ENCODE measurements at regions not wholly inside any gene's neighbourhood (a gene's known extent, or its start where the extent isn't known, plus 50 kb on each side); places are given as distances from the start of the nearest gene placed in this dataset.

- no peak for DNase-seq
These were observed 59.0 kb upstream of the TNRC6C start for GRCh38 chr17:77899498-77899897.

GRCh38 chr17:77901481-77901880 lies 57.0 kb upstream of the TNRC6C start:
- DNase-seq = no peak

DNA sequence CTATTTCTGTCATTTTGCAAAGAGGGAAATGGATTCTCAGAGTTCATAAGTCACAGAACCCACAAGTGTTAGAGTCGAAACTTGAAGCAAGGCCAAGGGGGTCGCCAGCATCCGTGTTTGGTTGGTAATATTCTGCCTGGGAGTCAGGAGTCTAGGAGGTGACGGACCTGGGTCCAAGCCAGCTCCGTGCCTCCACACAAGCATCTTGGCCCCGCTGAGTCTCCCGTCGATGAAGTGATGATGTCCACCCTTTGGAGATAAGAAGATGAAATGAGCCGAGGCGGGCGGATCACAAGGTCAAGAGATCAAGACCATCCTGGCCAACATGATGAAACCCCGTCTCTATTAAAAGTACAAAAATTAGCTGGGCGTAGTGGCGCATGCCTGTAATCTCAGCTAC lies 53.2 kb upstream of the TNRC6C start:
- no peak for DNase-seq

DNA sequence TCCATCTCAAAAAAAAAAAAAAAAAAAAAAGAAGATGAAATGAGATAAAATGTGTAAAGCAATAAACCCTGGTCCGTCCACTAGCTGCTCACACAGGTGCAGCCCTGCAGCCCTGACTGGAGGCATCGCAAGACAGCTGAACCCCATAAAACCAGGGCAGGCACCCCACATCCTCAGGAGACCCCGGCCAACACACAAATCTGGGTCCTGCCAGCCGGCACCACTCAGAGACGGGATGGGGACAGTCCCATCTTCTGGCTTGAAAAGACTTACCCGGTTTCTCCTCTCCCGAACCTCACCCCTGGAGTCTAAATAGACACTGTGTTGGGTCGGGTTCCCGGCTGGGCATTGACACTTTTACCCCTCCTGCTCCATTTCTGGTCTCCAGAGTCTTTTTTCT lies 52.7 kb upstream of the TNRC6C start:
- DNase-seq = no peak

DNA sequence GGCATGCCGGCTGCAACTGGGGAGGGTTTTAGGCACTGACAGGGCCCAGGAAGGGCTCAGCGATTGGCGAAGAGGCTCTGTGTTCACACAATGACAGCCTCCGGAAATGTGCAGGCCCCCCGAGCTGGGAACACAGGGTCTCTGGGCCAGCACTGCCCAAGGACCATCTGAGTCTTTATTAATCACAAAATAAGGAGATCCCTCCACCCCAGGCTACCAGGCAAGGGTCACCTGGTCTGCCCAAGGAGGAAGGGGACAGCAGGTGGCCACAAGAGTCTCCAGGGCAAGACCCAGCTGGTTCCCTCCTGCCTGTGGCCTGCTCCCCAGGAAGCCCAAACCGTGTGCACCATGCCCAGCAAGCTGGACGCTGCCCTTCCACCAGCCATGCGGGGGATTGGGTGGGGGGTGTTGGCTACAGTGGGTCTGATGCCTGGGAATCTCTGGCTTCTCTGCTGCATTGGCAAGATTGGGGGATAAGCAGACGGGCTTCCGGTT lies 52.1 kb upstream of the TNRC6C start:
- no peak for DNase-seq

DNA sequence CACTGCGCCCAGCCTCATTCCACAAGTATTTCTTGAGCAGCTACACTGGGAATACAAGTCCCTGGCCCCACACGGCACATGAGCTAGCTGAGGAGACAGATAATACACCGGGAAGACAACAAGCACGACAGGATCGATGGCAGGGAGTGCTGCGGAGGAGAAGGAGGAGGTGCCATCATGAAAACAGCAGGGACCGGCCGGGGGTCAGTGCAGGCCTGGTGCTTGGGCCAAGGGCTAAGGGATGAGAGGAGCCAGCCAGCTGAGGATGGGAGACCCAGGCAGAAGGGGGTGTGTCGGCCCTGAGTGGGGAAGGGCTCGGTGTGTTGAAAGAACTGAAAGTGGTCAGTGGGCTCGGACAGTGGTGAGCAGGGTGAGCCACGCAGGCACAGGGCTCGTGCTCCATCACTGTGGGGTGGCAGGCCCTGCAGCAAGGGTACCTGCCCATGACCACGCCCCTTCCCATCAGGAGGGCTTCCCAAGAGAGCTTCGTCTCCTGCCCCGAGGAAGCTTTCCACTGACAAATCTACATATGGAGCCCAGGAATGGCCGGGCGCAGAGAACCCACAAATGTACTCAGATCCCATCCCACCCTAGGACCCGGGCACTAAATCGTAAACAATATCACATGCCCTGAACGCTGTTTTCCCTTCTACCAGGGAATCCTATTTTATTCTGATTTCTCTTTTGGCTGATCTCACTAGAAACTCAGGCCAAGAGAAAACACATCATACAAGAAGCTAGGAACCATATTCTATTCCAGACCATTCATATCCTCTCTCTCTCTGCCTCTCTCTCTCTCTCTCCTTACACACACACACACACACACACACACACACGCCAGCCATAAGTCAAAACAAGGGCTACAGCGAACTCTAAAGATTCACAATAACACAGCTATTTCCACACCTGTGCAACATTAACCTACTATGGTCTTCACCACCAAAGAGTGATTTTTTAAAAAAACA lies 50.7 kb upstream of the TNRC6C start:
- DNase-seq = no peak

DNA sequence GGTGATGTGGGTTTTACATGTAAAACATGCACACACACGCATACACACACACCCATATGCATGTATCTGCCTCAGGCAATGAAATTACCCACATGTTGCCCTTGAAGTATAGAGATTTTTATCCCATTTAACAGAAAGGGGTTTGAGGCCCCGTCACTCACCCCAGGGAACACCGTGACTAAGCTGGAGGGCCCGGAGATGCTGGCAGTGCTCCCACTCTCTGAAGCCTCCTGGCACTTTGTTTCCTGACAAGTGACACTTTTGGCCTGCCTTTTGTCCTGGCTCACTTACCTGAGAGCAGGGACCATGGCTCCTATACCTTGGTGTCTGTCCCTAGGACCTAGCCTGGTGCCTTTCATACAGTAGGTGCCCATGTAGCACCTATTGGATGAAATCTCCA lies 50.0 kb upstream of the TNRC6C start:
- DNase-seq = no peak

Measured in stimulated activated CD8-positive, alpha-beta memory T cell treated with anti-CD3 and anti-CD28 coated beads, Interleukin-4, amount 100 ng/mL, for 48 hours (primary cell).